ENCODE measurements at regions not wholly inside any gene's neighbourhood (a gene's known extent, or its start where the extent isn't known, plus 50 kb on each side); places are given as distances from the start of the nearest gene placed in this dataset.

DNA sequence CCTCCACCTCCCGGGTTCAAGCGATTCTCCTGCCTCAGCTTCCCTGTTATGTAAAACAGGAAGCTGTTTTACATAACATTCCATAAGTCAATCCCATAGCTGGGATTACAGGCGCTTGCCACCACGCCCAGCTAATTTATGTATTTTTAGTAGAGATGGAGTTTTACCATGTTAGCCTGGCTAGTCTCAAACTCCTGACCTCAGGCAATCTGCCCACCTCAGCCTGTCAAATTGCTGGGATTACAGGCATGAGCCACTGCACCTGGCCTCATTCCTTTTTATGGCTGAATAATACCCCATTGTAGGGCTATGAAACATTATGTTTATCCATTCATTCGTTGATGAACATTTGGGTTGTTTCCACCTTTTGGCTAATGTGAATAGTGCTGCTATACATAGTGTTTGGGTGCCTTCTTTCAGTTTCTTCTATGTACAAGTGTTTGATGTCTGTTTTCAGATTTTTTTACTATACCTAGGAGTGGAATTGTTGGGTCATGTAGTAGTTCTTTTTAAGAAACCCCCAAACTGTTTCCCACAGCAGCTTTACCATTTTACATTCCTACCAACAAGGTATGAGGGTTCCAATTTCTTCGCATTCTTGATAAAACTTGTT, 138.7 kb upstream of the COL21A1 start:
- Histone ChIP-seq H3K23me2 (ENCODE audit: insufficient read length, low read depth, low read length, poor library complexity, severe bottlenecking) (no peaks in the 10 kb centered on the region), H3K9me3 (ENCODE audit: control insufficient read depth, low read depth, low read length) (no peaks in the 10 kb centered on the region), H4K5ac (ENCODE audit: insufficient read length, low read depth, low read length) (no peak overlapping the region), H3T11ph (ENCODE audit: low read length) (no peak overlapping the region), H2BK15ac (ENCODE audit: low read depth, low read length) (no peak overlapping the region), H3K4me2 (ENCODE audit: insufficient read depth, insufficient read length, low read length) (no peak overlapping the region), H3K79me1 (ENCODE audit: insufficient read depth, low read depth, low read length, poor library complexity, severe bottlenecking) (no peaks in the 10 kb centered on the region), H2AFZ (ENCODE audit: low read length) (no peak overlapping the region), H2BK12ac (ENCODE audit: insufficient read length, low read depth, low read length) (no peak overlapping the region), H3K27ac (ENCODE audit: insufficient read length, low read depth, low read length) (no peak overlapping the region), H3K56ac (ENCODE audit: insufficient read length, low read depth, low read length) (no peak overlapping the region), H3K79me2 (ENCODE audit: insufficient read depth, low read length) (no peaks in the 10 kb centered on the region), H2BK5ac (ENCODE audit: insufficient read length, low read length) (no peak overlapping the region), H2BK20ac (ENCODE audit: low read depth, low read length, poor library complexity, severe bottlenecking) (no peak overlapping the region), H2AK5ac (ENCODE audit: insufficient read length, low read length) (no peak overlapping the region), H3K23ac (ENCODE audit: insufficient read length, low read depth, low read length) (no peak overlapping the region), H3K27me3 (ENCODE audit: insufficient read depth, low read length) (no peaks in the 10 kb centered on the region), H3K4ac (ENCODE audit: low read depth, low read length) (no peak overlapping the region), H4K8ac (replicated peaks; ENCODE audit: insufficient read length, low read depth, low read length) (no peak overlapping the region), H4K91ac (ENCODE audit: insufficient read length, low read depth, low read length) (no peak overlapping the region), H3K14ac (ENCODE audit: insufficient read depth, low read length) (no peak overlapping the region), H2BK120ac (ENCODE audit: low read depth, low read length, poor library complexity, severe bottlenecking) (no peak overlapping the region), H3K9ac (ENCODE audit: extremely low read depth, insufficient read length, low read length) (no peak overlapping the region), H3K18ac (ENCODE audit: insufficient read length, low read depth, low read length) (no peak overlapping the region), H3K4me1 (ENCODE audit: insufficient read depth, low read length) (no peaks in the 10 kb centered on the region), H4K20me1 (ENCODE audit: control insufficient read depth, insufficient read depth, insufficient read length) (no peaks in the 10 kb centered on the region)
- Mint-ChIP-seq H3K4me1 (peaks cover 5 to 6% of the 10 kb centered on the region in 2 experiments), H3K4me3 (no peak overlapping the region), H3K27ac (no peak overlapping the region; a peak in 1 of 7 replicates), H3K36me3 (ENCODE audit: insufficient read depth in 1 of 3, low read depth in 3 of 3) (peaks cover 0 to 3% (median 2%) of the 10 kb centered on the region in 3 experiments; a peak in 2 of 7 replicates), H3K9me3 (peaks cover 5 to 7% of the 10 kb centered on the region in 2 experiments; a peak in 3 of 5 replicates), H3K27me3 (ENCODE audit: low read depth) (no peaks in the 10 kb centered on the region)
- DNase-seq, result no peak
- no peak for TF ChIP-seq CTCF (conservative IDR thresholded peaks at IDR 0.05)
- no CpG with 5 or more reads among the region's 6 CpGs for WGBS (ENCODE audit: extremely low coverage, insufficient read length, low lambda C conversion rate)
